ENCODE measurements at regions not wholly inside any gene's neighbourhood (a gene's known extent, or its start where the extent isn't known, plus 50 kb on each side); places are given as distances from the start of the nearest gene placed in this dataset.

GRCh38 chr12:59980476-59980875 is 384.6 kb downstream of the SLC16A7 start:
- TF ChIP-seq, protein P1, sequence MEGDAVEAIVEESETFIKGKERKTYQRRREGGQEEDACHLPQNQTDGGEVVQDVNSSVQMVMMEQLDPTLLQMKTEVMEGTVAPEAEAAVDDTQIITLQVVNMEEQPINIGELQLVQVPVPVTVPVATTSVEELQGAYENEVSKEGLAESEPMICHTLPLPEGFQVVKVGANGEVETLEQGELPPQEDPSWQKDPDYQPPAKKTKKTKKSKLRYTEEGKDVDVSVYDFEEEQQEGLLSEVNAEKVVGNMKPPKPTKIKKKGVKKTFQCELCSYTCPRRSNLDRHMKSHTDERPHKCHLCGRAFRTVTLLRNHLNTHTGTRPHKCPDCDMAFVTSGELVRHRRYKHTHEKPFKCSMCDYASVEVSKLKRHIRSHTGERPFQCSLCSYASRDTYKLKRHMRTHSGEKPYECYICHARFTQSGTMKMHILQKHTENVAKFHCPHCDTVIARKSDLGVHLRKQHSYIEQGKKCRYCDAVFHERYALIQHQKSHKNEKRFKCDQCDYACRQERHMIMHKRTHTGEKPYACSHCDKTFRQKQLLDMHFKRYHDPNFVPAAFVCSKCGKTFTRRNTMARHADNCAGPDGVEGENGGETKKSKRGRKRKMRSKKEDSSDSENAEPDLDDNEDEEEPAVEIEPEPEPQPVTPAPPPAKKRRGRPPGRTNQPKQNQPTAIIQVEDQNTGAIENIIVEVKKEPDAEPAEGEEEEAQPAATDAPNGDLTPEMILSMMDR (IDR thresholded peaks at IDR 0.05; ENCODE audit: unreplicated experiment), result no peak
- CTCF ChIA-PET, result no interaction called here
- DNase-seq (ENCODE audit: unreplicated experiment), result no peak
- Mint-ChIP-seq H3K36me3 (ENCODE audit: insufficient read depth, unreplicated experiment) (no peaks in the 10 kb centered on the region), H3K4me1 (ENCODE audit: insufficient read depth, unreplicated experiment) (no peaks in the 10 kb centered on the region), H3K4me3 (ENCODE audit: unreplicated experiment) (no peak overlapping the region), H3K27me3 (ENCODE audit: insufficient read depth, unreplicated experiment) (no peaks in the 10 kb centered on the region), H3K27ac (ENCODE audit: low read depth, unreplicated experiment) (no peak overlapping the region), H3K9me3 (ENCODE audit: unreplicated experiment) (peaks cover 11% of the 10 kb centered on the region)
- POLR2A ChIA-PET, result interaction anchor here (0.9 kb wide), 1 partner anchor 69 kb away, joined by 3 read pairs; no protein-coding TSS in a partner anchor
- intact Hi-C loops (cut with micrococcal nuclease), result no loop called here
- BruUV-seq (replicated peaks), result no TSS peak

- Mint-ChIP-seq H3K27ac (ENCODE audit: low read depth, unreplicated experiment) (no peak overlapping the region), H3K36me3 (ENCODE audit: insufficient read depth, unreplicated experiment) (no peaks in the 10 kb centered on the region), H3K4me3 (ENCODE audit: unreplicated experiment) (no peak overlapping the region), H3K4me1 (ENCODE audit: insufficient read depth, unreplicated experiment) (no peaks in the 10 kb centered on the region), H3K27me3 (ENCODE audit: insufficient read depth, unreplicated experiment) (no peaks in the 10 kb centered on the region), H3K9me3 (ENCODE audit: unreplicated experiment) (peaks cover 7% of the 10 kb centered on the region)
- intact Hi-C loops (cut with micrococcal nuclease), result no loop called here
- DNase-seq (ENCODE audit: unreplicated experiment), result no peak
- BruUV-seq (replicated peaks), result no TSS peak
- ChIA-PET CTCF (interaction anchor here (0.6 to 0.7 kb wide), 2 partner anchors 26 to 93 kb away, joined by 3 read pairs; no protein-coding TSS in a partner anchor), POLR2A (no interaction called here)
- TF ChIP-seq, protein P1 (IDR thresholded peaks at IDR 0.05; ENCODE audit: unreplicated experiment), result no peak
Observed at GRCh38 chr12:59999291-59999690, 403.5 kb downstream of the SLC16A7 start.

- no peaks in the 10 kb centered on the region for H3K27me3 Mint-ChIP-seq (ENCODE audit: insufficient read depth, unreplicated experiment)
- ChIA-PET CTCF (no interaction called here), POLR2A (no interaction called here)
- TF ChIP-seq, protein P1 (IDR thresholded peaks at IDR 0.05; ENCODE audit: unreplicated experiment), result no peak
- intact Hi-C loops (cut with micrococcal nuclease), result no loop called here
- no peak for DNase-seq (ENCODE audit: unreplicated experiment)
- no TSS peak for BruUV-seq (replicated peaks)
- H3K36me3 Mint-ChIP-seq (ENCODE audit: insufficient read depth, unreplicated experiment), result no peaks in the 10 kb centered on the region
- H3K9me3 Mint-ChIP-seq (ENCODE audit: unreplicated experiment), result peaks cover 7% of the 10 kb centered on the region
- no peak overlapping the region for H3K27ac Mint-ChIP-seq (ENCODE audit: low read depth, unreplicated experiment)
- H3K4me1 Mint-ChIP-seq (ENCODE audit: insufficient read depth, unreplicated experiment), result no peaks in the 10 kb centered on the region
- H3K4me3 Mint-ChIP-seq (ENCODE audit: unreplicated experiment), result no peak overlapping the region
Observed at GRCh38 chr12:60010486-60010885, 414.7 kb downstream of the SLC16A7 start.

DNA sequence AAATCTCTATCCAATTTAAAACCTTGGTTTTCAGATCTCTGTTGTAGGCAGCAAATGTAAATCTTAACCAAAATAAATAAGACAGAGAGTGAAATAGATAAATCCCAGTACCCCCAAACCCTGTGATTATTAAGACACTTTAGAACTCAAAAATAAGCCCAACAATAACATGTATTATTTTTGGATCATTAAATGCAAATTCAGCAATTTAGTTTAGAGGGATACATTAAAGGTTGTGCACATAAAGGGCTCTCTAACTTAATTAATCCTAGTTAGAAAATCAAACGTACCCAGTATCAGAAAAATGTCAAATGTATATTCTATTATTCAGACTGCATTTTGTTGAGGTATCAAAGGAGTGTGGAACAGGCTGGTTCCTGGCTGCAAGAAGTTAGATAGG is 416.8 kb downstream of the SLC16A7 start:
- H3K27ac Mint-ChIP-seq (ENCODE audit: low read depth, unreplicated experiment), result no peak overlapping the region
- ChIA-PET CTCF (interaction anchor here (0.7 kb wide), 1 partner anchor 393 kb away, joined by 3 read pairs; no protein-coding TSS in a partner anchor), POLR2A (no interaction called here)
- H3K27me3 Mint-ChIP-seq (ENCODE audit: insufficient read depth, unreplicated experiment), result no peaks in the 10 kb centered on the region
- no peaks in the 10 kb centered on the region for H3K36me3 Mint-ChIP-seq (ENCODE audit: insufficient read depth, unreplicated experiment)
- peaks cover 7% of the 10 kb centered on the region for H3K9me3 Mint-ChIP-seq (ENCODE audit: unreplicated experiment)
- BruUV-seq (replicated peaks), result no TSS peak
- no peak for DNase-seq (ENCODE audit: unreplicated experiment)
- no peaks in the 10 kb centered on the region for H3K4me1 Mint-ChIP-seq (ENCODE audit: insufficient read depth, unreplicated experiment)
- H3K4me3 Mint-ChIP-seq (ENCODE audit: unreplicated experiment), result no peak overlapping the region
- TF ChIP-seq, protein P1 (IDR thresholded peaks at IDR 0.05; ENCODE audit: unreplicated experiment), result no peak
- intact Hi-C loops (cut with micrococcal nuclease), result no loop called here

Measured in MCF 10A (cell line).